ENCODE measurements at regions not wholly inside any gene's neighbourhood (a gene's known extent, or its start where the extent isn't known, plus 50 kb on each side); places are given as distances from the start of the nearest gene placed in this dataset.

DNA sequence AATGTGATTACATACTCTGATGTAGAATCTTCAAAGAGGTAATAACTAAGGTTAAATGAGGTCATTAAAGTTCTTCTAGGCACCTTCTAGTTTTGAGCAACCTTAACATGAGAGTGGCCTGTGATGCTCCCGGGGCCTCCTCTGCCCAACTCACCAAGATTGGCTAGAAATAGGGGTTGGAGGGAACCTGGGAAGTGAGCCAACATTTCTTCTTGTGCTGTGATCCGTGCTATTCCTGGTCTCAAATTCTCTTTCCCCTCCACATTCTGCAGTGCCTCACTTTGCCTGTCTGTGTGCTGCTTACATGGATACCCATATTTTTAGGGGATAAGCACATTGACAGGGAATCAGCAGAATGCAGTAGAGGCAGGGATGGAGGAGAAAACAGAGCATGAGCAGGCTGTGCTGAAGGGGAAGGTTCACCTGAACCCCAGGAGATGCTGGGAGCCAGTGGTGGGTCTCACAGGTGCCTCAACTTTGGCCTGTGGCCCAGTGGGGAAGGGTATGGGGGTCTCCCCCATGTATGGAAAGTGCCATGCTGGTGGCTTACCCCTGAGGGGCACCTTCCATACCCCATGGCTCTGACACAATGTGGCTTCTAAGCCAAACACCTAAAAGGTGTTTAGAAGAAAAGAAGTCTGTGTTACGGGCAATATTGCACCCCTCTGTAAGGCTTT is 164.7 kb upstream of the CHD6 start:
- no peak overlapping the region for H3K4me3 ChIP-seq
- DNase-seq (ENCODE audit: low read depth in 1 of 2, low spot score in 1 of 2): no peak
- TF ChIP-seq, protein P1, sequence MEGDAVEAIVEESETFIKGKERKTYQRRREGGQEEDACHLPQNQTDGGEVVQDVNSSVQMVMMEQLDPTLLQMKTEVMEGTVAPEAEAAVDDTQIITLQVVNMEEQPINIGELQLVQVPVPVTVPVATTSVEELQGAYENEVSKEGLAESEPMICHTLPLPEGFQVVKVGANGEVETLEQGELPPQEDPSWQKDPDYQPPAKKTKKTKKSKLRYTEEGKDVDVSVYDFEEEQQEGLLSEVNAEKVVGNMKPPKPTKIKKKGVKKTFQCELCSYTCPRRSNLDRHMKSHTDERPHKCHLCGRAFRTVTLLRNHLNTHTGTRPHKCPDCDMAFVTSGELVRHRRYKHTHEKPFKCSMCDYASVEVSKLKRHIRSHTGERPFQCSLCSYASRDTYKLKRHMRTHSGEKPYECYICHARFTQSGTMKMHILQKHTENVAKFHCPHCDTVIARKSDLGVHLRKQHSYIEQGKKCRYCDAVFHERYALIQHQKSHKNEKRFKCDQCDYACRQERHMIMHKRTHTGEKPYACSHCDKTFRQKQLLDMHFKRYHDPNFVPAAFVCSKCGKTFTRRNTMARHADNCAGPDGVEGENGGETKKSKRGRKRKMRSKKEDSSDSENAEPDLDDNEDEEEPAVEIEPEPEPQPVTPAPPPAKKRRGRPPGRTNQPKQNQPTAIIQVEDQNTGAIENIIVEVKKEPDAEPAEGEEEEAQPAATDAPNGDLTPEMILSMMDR (IDR thresholded peaks at IDR 0.05; ENCODE audit: low read depth, low read length): no peak
- H3K27me3 ChIP-seq: no peaks in the 10 kb centered on the region
- no peak overlapping the region for H3K27ac ChIP-seq
- H3K4me1 ChIP-seq (ENCODE audit: low read depth): no peaks in the 10 kb centered on the region
- H3K9me3 ChIP-seq (ENCODE audit: low read depth): no peaks in the 10 kb centered on the region
- H3K36me3 ChIP-seq: no peaks in the 10 kb centered on the region

DNA sequence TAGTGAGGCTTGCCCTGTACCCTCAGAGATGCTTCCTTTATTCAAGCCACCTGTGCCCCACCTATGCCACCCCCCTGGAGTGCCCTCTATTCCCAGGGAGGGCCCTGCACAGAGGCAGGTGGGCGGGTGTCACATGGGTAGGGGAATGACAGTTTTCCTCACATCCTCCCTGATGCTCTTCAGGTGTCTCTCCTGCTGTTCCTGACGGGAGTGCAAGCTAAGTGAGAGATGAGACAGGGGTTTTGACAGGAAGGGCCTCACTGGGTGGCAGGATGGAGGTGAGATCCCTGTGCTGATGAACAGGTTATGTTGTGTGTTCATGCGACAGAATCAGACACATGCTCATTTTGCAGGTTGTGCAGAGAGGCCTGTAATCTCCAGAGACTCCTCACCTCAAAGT is 164.1 kb upstream of the CHD6 start:
- TF ChIP-seq, protein P1 (IDR thresholded peaks at IDR 0.05; ENCODE audit: low read depth, low read length): no peak

DNA sequence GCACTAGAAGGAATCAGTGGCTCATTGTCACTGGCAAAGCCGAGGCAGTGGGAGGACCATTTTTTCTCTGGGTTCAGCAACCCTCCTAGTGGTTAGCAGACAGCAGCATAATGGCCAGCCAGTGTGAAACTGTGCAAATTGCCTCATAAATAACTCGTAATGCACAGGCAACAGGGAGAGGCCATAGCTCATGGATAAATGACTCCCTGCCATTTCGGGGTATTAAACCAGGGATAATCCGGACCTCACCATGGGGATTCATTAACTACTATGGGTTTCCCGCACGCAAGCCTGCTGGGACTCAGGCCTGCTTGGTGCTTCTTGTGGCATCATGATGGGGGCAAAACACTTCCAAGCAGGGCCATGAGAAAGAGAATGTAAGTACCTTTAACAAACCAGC is 158.2 kb upstream of the CHD6 start:
- TF ChIP-seq, protein P1 (IDR thresholded peaks at IDR 0.05; ENCODE audit: low read depth, low read length): no peak
- Histone ChIP-seq H3K4me3 (no peak overlapping the region), H3K4me1 (ENCODE audit: low read depth) (no peaks in the 10 kb centered on the region), H3K9me3 (ENCODE audit: low read depth) (no peaks in the 10 kb centered on the region), H3K36me3 (no peaks in the 10 kb centered on the region), H3K27ac (no peak overlapping the region), H3K27me3 (no peaks in the 10 kb centered on the region)
- no peak for DNase-seq (ENCODE audit: low read depth in 1 of 2, low spot score in 1 of 2)

More for the DNA sequence above, 164.1 kb upstream of the CHD6 start:
- H3K27me3 ChIP-seq: no peaks in the 10 kb centered on the region
- H3K27ac ChIP-seq: no peak overlapping the region
- H3K4me3 ChIP-seq: no peak overlapping the region
- no peaks in the 10 kb centered on the region for H3K36me3 ChIP-seq
- DNase-seq (ENCODE audit: low read depth in 1 of 2, low spot score in 1 of 2): no peak
- no peaks in the 10 kb centered on the region for H3K9me3 ChIP-seq (ENCODE audit: low read depth)
- no peaks in the 10 kb centered on the region for H3K4me1 ChIP-seq (ENCODE audit: low read depth)

DNA sequence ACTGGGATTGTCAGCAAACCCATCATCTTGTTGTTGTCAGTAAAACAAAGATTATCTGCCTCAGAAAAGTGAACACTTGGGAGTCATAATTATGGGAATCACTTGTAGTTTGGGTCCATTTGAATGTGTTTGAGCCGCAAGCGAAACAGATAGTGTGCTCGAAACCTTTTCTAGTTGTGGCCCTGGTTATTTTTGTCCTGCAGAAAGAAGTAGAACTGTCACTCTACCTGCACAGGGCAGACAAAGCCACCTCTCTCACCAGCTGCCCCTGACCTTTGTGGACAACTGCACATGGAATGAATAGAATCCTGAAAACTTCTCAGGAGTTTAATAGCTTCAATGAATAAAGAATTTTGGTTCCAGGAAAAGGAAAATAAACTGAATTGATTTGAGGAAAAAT is 156.1 kb upstream of the CHD6 start:
- DNase-seq (ENCODE audit: low read depth in 1 of 2, low spot score in 1 of 2): no peak
- Histone ChIP-seq H3K4me1 (ENCODE audit: low read depth) (no peaks in the 10 kb centered on the region), H3K4me3 (no peak overlapping the region), H3K27me3 (no peaks in the 10 kb centered on the region), H3K27ac (no peak overlapping the region), H3K9me3 (ENCODE audit: low read depth) (no peaks in the 10 kb centered on the region), H3K36me3 (no peaks in the 10 kb centered on the region)
- TF ChIP-seq, protein P1 (IDR thresholded peaks at IDR 0.05; ENCODE audit: low read depth, low read length): no peak

DNA sequence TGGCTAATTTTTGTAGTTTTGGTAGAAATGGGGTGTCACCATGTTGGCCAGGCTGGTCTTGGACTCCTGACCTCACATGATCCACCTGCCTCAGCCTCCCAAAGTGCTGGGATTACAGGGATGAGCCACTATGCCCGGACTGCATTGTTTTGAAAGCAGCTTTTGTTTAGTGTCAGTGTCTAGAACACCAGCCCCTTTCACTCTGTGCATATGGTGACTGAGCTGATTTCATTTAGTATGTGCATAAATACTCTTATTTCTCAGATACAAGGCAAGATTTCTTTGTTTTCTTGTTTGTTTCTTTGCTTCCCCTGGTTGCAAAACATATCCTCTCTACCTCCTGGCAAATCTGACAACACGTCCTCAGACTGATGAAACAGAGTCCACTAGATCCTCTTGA is 152.8 kb upstream of the CHD6 start:
- DNase-seq (ENCODE audit: low read depth in 1 of 2, low spot score in 1 of 2): no peak
- TF ChIP-seq, protein P1 (IDR thresholded peaks at IDR 0.05; ENCODE audit: low read depth, low read length): no peak
- Histone ChIP-seq H3K4me3 (no peak overlapping the region), H3K4me1 (ENCODE audit: low read depth) (no peaks in the 10 kb centered on the region), H3K36me3 (no peaks in the 10 kb centered on the region), H3K27me3 (no peaks in the 10 kb centered on the region), H3K9me3 (ENCODE audit: low read depth) (no peaks in the 10 kb centered on the region), H3K27ac (no peak overlapping the region)

Data from cardiac muscle cell (in vitro differentiated cells and primary cell).